K562 (cell line): ENCODE measurements at regions not wholly inside any gene's neighbourhood (a gene's known extent, or its start where the extent isn't known, plus 50 kb on each side); places are given as distances from the start of the nearest gene placed in this dataset.
A peak's percentile ranks its signal among the peaks of the same experiment; 100 is the strongest.

Source experiments
- ATAC-seq: fragments of 200-7000 bp; cut with Tn5 transposase; 3 replicates; pipeline ENCODE4 v1.9.1; 2020; ENCODE audit warnings: moderate library complexity
- BruUV-seq: library from RNA; stranded (reverse); fragments of 400-500 nt; replicated peaks from 2 replicates; lab custom pipeline; 2021; lab: Mats Ljungman, UMichigan
- CTCF ChIA-PET: fragments of 300-600 bp; formaldehyde crosslinking; extraction: SDS; loops from one replicate; lab custom pipeline; 2021; ENCODE audit warnings: low intra/inter-chr PET ratio; lab: Yijun Ruan, JAX
- POLR2A ChIA-PET: fragments of 300-600, 350-650 bp; sonication (Branson Sonifier 250); formaldehyde crosslinking; extraction: SDS; loops from one replicate; lab custom pipeline; 2021; ENCODE audit warnings: antibody characterized with exemption, inconsistent platforms; lab: Yijun Ruan, JAX
- DNase-seq, 4 experiments: peaks; one replicate each; pipeline versions ENCODE4 v3.0.0 to v3.0.0-alpha.2; 2011 to 2018; ENCODE audit warnings: low spot score in 3 of 4, mixed read lengths in 3 of 4; ENCODE audit errors: extremely low read depth in 1 of 4
- FAIRE-seq: peaks from 2 replicates; lab custom pipeline; 2011; peaks lifted over from hg19 to GRCh38; lab: Jason Lieb, UNC
- H2AFZ ChIP-seq: 2 replicates; pipeline ENCODE4 v1.6.0; 2011; ENCODE audit warnings: low read depth, low read length, control low read depth, inconsistent platforms
- H3K27ac ChIP-seq: fragments of 200-600 bp; 3 replicates; pipeline ENCODE4 v1.8.0; 2011; ENCODE audit warnings: low read depth, mild to moderate bottlenecking, control low read depth, inconsistent platforms, low read length, moderate library complexity, mixed read lengths; ENCODE audit errors: extremely low read depth
- H3K27me3 ChIP-seq, 2 experiments: fragments of 300-600 bp in 1 of 2; 2 replicates in 1 of 2; 3 replicates in 1 of 2; pipeline versions ENCODE4 v1.6.0 to v1.8.0; 2011; ENCODE audit warnings: inconsistent platforms in 2 of 2, low read length in 2 of 2, mild to moderate bottlenecking in 1 of 2, mixed read lengths in 1 of 2, moderate library complexity in 1 of 2; ENCODE audit not compliant: control insufficient read depth in 2 of 2, insufficient read depth in 2 of 2
- H3K36me3 ChIP-seq: fragments of 300-600 bp; 3 replicates; pipeline ENCODE4 v1.8.0; 2011; ENCODE audit warnings: mild to moderate bottlenecking, low read length, inconsistent platforms; ENCODE audit not compliant: control insufficient read depth, insufficient read depth
- H3K4me1 ChIP-seq, 2 experiments: fragments of 200-600 bp in 1 of 2; replicated peaks in 1 of 2; 2 replicates in 1 of 2; 3 replicates in 1 of 2; pipeline versions ENCODE4 v1.5.1 to v1.8.0; 2011; ENCODE audit warnings: inconsistent platforms in 2 of 2, low read length in 2 of 2, mild to moderate bottlenecking in 1 of 2, mixed read lengths in 1 of 2, moderate library complexity in 1 of 2; ENCODE audit not compliant: control insufficient read depth in 2 of 2, insufficient read depth in 2 of 2
- H3K4me2 ChIP-seq: 2 replicates; pipeline ENCODE4 v1.6.1; 2011; ENCODE audit warnings: low read length, control low read depth, inconsistent platforms, mixed read lengths; ENCODE audit not compliant: insufficient read depth
- H3K4me3 ChIP-seq: fragments of 200-600 bp; sonication (generic), shearing (Covaris generic); 2 replicates; pipeline ENCODE4 v1.5.1; 2016; ENCODE audit warnings: control low read depth, inconsistent platforms
- H3K79me2 ChIP-seq: fragments of 200-600 bp; 3 replicates; pipeline ENCODE4 v1.8.0; 2011; ENCODE audit warnings: low read length, inconsistent platforms; ENCODE audit not compliant: control insufficient read depth, insufficient read depth
- H3K9ac ChIP-seq, 2 experiments: 2 replicates each; pipeline versions ENCODE4 v1.6.0 to v1.6.1; 2011; ENCODE audit warnings: low read depth in 2 of 2, low read length in 2 of 2, control low read depth in 1 of 2, inconsistent platforms in 1 of 2, mild to moderate bottlenecking in 1 of 2, mixed read lengths in 1 of 2; ENCODE audit not compliant: insufficient read depth in 1 of 2
- H3K9me1 ChIP-seq: one replicate; pipeline ENCODE4 v1.6.0; 2011; ENCODE audit warnings: inconsistent platforms, mild to moderate bottlenecking, low read length, moderate library complexity; ENCODE audit not compliant: control insufficient read depth, insufficient read depth
- H3K9me3 ChIP-seq: replicated peaks from 2 replicates; pipeline ENCODE4 v1.5.1; 2011; ENCODE audit warnings: low read depth, low read length, inconsistent platforms; ENCODE audit not compliant: control insufficient read depth, insufficient read depth
- H4K20me1 ChIP-seq: replicated peaks from 2 replicates; pipeline ENCODE4 v1.6.1; 2011; ENCODE audit warnings: low read length, inconsistent platforms, mixed read lengths; ENCODE audit not compliant: control insufficient read depth, insufficient read depth
- ARID2 ChIP-seq: fragments of 450-650 bp; IDR thresholded peaks from 2 replicates; pipeline ENCODE4 v1.6.1; 2017; ENCODE audit warnings: antibody characterized with exemption, mild to moderate bottlenecking
- ARID3B ChIP-seq: fragments of 250-450 bp; sonication (Bioruptor Pico); IDR thresholded peaks from 2 replicates; pipeline ENCODE4 v1.4.0; 2020; ENCODE audit warnings: borderline replicate concordance
- ESRRB ChIP-seq: fragments of 250-450 bp; sonication (Bioruptor Pico); IDR thresholded peaks from 2 replicates; pipeline ENCODE4 v1.5.0; 2020; ENCODE audit warnings: mild to moderate bottlenecking, moderate library complexity, borderline replicate concordance
- FUS ChIP-seq: fragments of 200-400 bp; formaldehyde crosslinking; optimal IDR thresholded peaks from 2 replicates; pipeline ENCODE3; 2017; ENCODE audit warnings: low read depth, low read length
- ZKSCAN1 ChIP-seq: fragments of 150-350 bp; IDR thresholded peaks from 2 replicates; pipeline ENCODE4 v1.6.1; 2016; ENCODE audit warnings: low read depth, low read length
- WGBS: fragments of 100-300 bp; shearing (Covaris generic); methylation state at CpG from one replicate; pipeline ENCODE4 v1.1.6; 2016; ENCODE audit warnings: low coverage, mixed read lengths; ENCODE audit not compliant: insufficient coverage; ENCODE audit errors: missing lambda C conversion rate; 5-methylcytosine and 5-hydroxymethylcytosine counted together
- in situ Hi-C: fragments of 300-500 bp; cut with MboI; formaldehyde crosslinking; loops from 4 replicates; pipeline ENCODE4 v1.15.0; 2018; ENCODE audit warnings: inconsistent platforms, mixed read lengths
- intact Hi-C: fragments of 100-400 bp; cut with micrococcal nuclease; formaldehyde crosslinking; loops from 2 replicates; pipeline ENCODE4 v1.14.2; 2022

GRCh38 chr9:129467004-129467588, 153.8 kb downstream of the C9orf50 start:
- no peak overlapping the region for H2AFZ ChIP-seq
- DNase-seq, result no peak
- TF ChIP-seq FUS, result no peak
- TF ChIP-seq, all 486 proteins: peak for 0
- Histone ChIP-seq H3K9me1 (no peaks in the 10 kb centered on the region), H3K4me2 (no peak overlapping the region), H3K79me2 (no peaks in the 10 kb centered on the region), H3K27me3 (no peaks in the 10 kb centered on the region), H3K36me3 (no peaks in the 10 kb centered on the region), H3K9me3 (no peaks in the 10 kb centered on the region), H3K9ac (peak overlapping the region in 1 of 2 experiments; percentile 43; a peak in 2 of 4 replicates), H3K4me1 (peaks cover 0 to 35% of the 10 kb centered on the region in 2 experiments; a peak in 3 of 5 replicates), H3K27ac (no peak overlapping the region), H4K20me1 (no peaks in the 10 kb centered on the region), H3K4me3 (no peak overlapping the region)
- FAIRE-seq (no peak), ATAC-seq (no peak)
- ChIA-PET POLR2A (interaction anchor here (0.5 to 0.7 kb wide), 2 partner anchors 10 to 1248 kb away, joined by 3 read pairs; no protein-coding TSS in a partner anchor), CTCF (no interaction called here)
- intact Hi-C loops, result no loop called here
- in situ Hi-C loops, result no loop called here
- 68% methylated on average over 6 of the region's 10 CpGs for WGBS
- BruUV-seq, result no TSS peak

- Histone ChIP-seq H2AFZ (no peak overlapping the region), H3K36me3 (no peaks in the 10 kb centered on the region), H3K9ac (0 out of 4 replicates have a peak overlapping the region, but pooled peaks of 1 of the 2 experiments have one; percentile 17), H3K9me3 (no peaks in the 10 kb centered on the region), H3K4me1 (peaks cover 4 to 40% of the 10 kb centered on the region in 2 experiments), H4K20me1 (no peaks in the 10 kb centered on the region), H3K79me2 (no peaks in the 10 kb centered on the region), H3K4me3 (no peak overlapping the region), H3K27me3 (no peaks in the 10 kb centered on the region), H3K9me1 (no peaks in the 10 kb centered on the region), H3K4me2 (no peak overlapping the region), H3K27ac (no peak overlapping the region)
- TF ChIP-seq ARID2 (no peak), ZKSCAN1 (peak; percentile 86), ESRRB (no peak), ARID3B (CRISPR knock-in tag) (no peak)
- no peak for ATAC-seq
- no TSS peak for BruUV-seq
- intact Hi-C loops, result no loop called here
- DNase-seq, result no peak
- CTCF ChIA-PET, result no interaction called here
- FAIRE-seq, result no peak
- POLR2A ChIA-PET, result interaction anchor here (0.6 to 2.3 kb wide), 6 partner anchors 9 to 284 kb away, joined by 3 to 11 read pairs (median 4); no protein-coding TSS in a partner anchor
- WGBS, result 55% methylated on average over 14 of the region's 14 CpGs
- in situ Hi-C loops, result no loop called here
These were observed 154.9 kb downstream of the C9orf50 start for GRCh38 chr9:129465834-129466535.
